SJCRH30 (cell line): ENCODE measurements at regions not wholly inside any gene's neighbourhood (a gene's known extent, or its start where the extent isn't known, plus 50 kb on each side); places are given as distances from the start of the nearest gene placed in this dataset.
A peak's percentile ranks its signal among the peaks of the same experiment; 100 is the strongest.
"Not testable (repeated sequence)": the region's sequence is repeated elsewhere in the genome, so short reads cannot be mapped to it uniquely, and the experiment has no call there.

Source experiments
- DNase-seq, 2 experiments: peaks; one replicate each; pipeline ENCODE4 v3.0.0-alpha.2; 2015 to 2020
- H3K27ac ChIP-seq: fragments of 250-450 bp; sonication (Bioruptor Pico); 2 replicates; pipeline ENCODE4 v1.5.1; 2020; ENCODE audit warnings: mild to moderate bottlenecking, moderate library complexity
- H3K27me3 ChIP-seq: fragments of 250-450 bp; sonication (Bioruptor Pico); 2 replicates; pipeline ENCODE4 v1.5.1; 2020; ENCODE audit warnings: mild to moderate bottlenecking, moderate library complexity
- H3K36me3 ChIP-seq: fragments of 250-450 bp; sonication (Bioruptor Pico); 2 replicates; pipeline ENCODE4 v1.5.1; 2020; ENCODE audit warnings: mild to moderate bottlenecking, moderate library complexity
- H3K4me1 ChIP-seq: fragments of 250-450 bp; sonication (Bioruptor Pico); 2 replicates; pipeline ENCODE4 v1.5.1; 2020; ENCODE audit warnings: mild to moderate bottlenecking, moderate library complexity
- H3K4me3 ChIP-seq: fragments of 250-450 bp; sonication (Bioruptor Pico); 2 replicates; pipeline ENCODE4 v1.5.1; 2020; ENCODE audit warnings: mild to moderate bottlenecking, moderate library complexity
- H3K9me3 ChIP-seq: fragments of 250-450 bp; sonication (Bioruptor Pico); replicated peaks from 2 replicates; pipeline ENCODE4 v1.5.1; 2020; ENCODE audit warnings: mild to moderate bottlenecking, moderate library complexity

DNA sequence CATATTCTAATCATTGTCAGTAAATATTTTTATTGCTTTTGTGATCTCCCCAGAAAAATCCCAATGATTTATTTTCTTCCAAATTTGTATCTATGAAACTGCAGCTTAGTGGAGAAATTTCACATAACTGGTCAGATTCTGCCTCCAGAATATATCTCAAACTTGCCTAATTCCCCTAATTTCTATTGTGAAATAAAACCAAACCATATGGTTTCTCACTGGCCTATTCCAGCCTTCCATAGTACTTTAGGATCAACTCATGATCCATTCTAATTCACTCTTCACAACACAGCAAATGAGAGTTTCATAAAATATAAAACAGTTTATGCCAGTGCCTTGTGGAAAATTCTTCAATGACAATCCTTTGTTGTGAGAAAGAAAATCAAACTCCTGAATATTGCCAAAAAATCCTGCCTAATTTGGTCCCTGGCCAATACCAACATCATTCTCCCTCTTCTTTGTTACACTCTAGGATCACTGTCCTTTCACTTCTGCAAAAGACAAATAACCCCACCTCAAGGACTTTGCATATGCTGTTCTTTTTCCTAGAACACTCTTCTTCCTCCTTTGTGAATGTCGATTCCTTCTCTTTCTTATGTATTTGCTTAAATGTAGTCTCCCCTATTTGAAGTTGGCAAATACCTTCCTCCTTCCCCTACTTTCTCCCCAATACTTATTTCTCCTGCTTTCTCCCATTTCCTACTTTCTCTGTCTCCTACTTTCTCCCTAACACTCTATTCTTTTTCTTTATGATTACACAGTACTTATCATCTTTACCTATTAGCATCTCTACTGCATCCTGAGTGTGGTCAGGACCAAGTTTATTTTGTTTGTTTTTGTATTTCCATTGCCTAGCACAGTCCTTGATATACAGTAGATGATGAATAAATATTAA lies 587.5 kb downstream of the RFPL4B start:
- no peaks in the 10 kb centered on the region for H3K27me3 ChIP-seq
- H3K27ac ChIP-seq, result no peak overlapping the region
- no peaks in the 10 kb centered on the region for H3K9me3 ChIP-seq
- H3K4me1 ChIP-seq, result peaks cover 20% of the 10 kb centered on the region
- DNase-seq, result no peak
- H3K4me3 ChIP-seq, result no peak overlapping the region
- no peaks in the 10 kb centered on the region for H3K36me3 ChIP-seq

DNA sequence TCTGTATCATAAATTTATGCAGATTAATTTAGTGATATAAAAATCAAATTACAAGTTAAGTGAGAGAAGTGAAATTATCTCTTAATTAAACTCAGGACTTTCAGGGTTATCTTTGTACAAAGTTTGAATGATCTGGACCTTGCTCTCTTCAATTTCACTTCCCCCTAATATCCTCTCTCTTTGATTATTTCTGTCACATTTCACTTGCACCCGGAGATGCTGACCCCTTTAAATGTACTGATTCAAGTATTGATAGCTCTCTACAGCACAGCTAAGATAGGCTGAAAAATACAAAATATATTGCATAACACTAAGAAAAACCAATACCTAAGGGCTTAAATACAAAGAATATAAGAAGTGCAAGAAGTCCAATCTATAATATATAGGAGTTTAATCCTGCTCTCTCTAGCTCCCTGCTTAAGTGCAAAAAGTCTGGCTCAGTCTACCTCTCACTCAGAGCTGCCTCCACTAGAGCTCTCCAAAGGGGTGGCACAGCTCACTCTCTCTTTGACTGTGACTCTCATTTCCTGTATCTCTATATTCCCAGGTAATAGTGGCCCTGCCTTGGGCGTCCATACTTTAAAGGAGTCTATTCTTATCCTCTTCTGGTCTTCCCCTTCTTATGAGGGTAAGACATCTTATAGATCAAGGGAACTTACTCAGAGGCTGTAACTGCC lies 588.4 kb downstream of the RFPL4B start:
- H3K4me1 ChIP-seq, result peaks cover 11% of the 10 kb centered on the region
- no peaks in the 10 kb centered on the region for H3K9me3 ChIP-seq
- no peaks in the 10 kb centered on the region for H3K27me3 ChIP-seq
- H3K4me3 ChIP-seq, result no peak overlapping the region
- no peak overlapping the region for H3K27ac ChIP-seq
- H3K36me3 ChIP-seq, result no peaks in the 10 kb centered on the region
- no peak for DNase-seq

DNA sequence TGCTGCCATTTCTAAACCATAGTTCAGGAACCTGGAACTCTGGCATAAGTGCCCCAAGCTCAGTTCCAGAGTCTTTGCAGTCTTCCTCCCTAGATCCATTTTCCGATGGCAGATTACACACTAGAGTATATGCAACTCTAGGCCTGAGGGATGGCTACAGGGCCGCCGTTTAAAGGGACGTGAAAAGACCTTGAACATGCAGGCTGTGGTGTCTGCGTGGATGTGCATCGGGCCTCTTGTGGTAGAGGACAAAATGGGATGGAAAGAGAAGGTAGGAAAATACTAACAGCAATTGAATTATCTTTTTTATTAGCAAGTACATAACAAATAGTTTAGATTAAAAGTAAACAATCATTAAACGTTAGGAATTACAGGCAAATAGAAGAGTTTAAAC lies 588.9 kb downstream of the RFPL4B start:
- no peaks in the 10 kb centered on the region for H3K9me3 ChIP-seq

DNA sequence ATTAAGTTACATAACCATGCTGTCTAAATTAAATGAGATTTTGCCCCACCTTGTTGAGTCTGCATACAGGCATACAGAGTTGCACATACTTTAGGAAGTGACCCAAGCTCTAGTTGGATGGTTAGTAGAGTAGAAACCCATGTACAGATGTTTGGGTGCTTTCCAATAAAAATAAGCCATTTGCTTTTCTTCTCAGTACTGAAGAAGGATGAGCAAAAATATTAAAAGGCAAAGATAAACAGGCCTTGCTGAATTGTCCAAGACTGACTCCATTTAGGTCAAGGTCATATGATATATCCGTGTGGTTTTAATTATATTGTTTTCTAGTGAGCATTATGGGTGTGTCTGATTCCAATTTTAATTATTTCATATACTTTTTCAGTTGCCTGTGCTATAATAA lies 589.4 kb downstream of the RFPL4B start:
- DNase-seq, result no peak
- H3K27ac ChIP-seq, result no peak overlapping the region

More for the DNA sequence above, 588.9 kb downstream of the RFPL4B start:
- Histone ChIP-seq H3K27ac (no peak overlapping the region), H3K36me3 (no peaks in the 10 kb centered on the region), H3K4me3 (no peak overlapping the region), H3K4me1 (peaks cover 11% of the 10 kb centered on the region; the same call in 1 of the 2 replicates), H3K27me3 (no peaks in the 10 kb centered on the region)
- DNase-seq, result no peak

DNA sequence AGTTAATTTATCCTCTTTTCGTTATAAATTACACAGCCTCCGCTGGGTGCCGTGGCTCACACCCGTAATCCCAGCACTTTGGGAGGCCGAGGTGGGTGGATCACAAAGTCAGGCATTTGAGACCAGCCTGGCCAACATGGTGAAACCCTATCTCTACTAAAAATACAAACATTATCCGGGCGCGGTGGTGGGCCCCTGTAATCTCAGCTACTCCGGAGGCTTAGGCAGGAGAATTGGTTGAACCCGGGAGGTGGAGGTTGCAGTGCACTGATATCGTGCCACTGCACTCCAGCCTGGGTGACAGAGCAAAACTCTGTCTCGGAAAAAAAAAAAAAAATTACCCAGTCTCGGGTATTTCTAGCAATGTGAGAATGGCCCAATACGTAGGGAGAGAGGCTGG lies 590.6 kb downstream of the RFPL4B start:
- not testable (repeated sequence) for H3K36me3 ChIP-seq, H3K27me3 ChIP-seq, H3K27ac ChIP-seq, H3K9me3 ChIP-seq, H3K4me1 ChIP-seq, H3K4me3 ChIP-seq, DNase-seq

More for the DNA sequence above, 589.4 kb downstream of the RFPL4B start:
- Histone ChIP-seq H3K9me3 (no peaks in the 10 kb centered on the region), H3K4me1 (peaks cover 9% of the 10 kb centered on the region; the same call in 1 of the 2 replicates), H3K36me3 (no peaks in the 10 kb centered on the region), H3K27me3 (no peaks in the 10 kb centered on the region), H3K4me3 (no peak overlapping the region)

DNA sequence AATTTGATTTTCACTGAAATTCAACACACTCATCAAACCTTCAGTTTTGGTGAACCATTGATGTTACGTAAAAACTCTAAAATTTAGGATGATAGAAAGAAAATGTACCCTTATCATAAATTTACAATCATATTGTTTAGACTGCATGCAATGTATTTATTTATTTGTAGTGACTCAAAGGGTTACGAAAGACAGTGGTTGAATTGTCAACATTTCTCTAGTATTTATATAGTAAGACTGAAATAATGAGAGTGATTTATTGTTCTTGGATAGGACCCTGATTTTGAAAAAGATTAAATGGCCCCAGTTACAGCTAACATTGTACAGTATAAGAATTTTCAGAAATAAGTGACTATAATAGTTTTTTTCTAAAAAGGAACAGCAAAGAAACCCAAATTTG lies 591.5 kb downstream of the RFPL4B start:
- Histone ChIP-seq H3K36me3 (no peaks in the 10 kb centered on the region), H3K4me1 (no peaks in the 10 kb centered on the region), H3K27ac (no peak overlapping the region), H3K27me3 (no peaks in the 10 kb centered on the region), H3K9me3 (no peaks in the 10 kb centered on the region), H3K4me3 (no peak overlapping the region)
- no peak for DNase-seq

DNA sequence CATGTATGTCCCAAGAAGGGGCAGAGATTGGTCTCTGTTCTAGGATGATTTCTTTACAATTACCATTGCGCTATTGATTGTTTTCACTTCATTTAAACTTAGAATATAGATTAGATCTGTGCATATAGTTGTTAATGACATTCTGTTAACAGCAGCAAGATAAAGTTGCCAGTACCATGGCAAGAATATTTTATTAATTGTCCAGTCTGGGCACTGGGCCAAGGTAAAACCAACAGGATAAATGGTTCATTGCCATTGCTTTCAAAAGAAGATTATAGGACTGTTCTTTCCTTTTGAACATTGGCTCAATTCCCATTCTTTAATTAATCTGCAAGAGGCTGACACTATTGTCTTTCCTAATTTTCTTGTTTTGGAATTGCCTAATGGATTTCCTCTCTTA lies 592.4 kb downstream of the RFPL4B start:
- Histone ChIP-seq H3K36me3 (no peaks in the 10 kb centered on the region), H3K4me3 (no peak overlapping the region), H3K27ac (no peak overlapping the region), H3K4me1 (no peaks in the 10 kb centered on the region), H3K9me3 (no peaks in the 10 kb centered on the region), H3K27me3 (no peaks in the 10 kb centered on the region)
- peak in 1 of 2 experiments; percentile 31 for DNase-seq

DNA sequence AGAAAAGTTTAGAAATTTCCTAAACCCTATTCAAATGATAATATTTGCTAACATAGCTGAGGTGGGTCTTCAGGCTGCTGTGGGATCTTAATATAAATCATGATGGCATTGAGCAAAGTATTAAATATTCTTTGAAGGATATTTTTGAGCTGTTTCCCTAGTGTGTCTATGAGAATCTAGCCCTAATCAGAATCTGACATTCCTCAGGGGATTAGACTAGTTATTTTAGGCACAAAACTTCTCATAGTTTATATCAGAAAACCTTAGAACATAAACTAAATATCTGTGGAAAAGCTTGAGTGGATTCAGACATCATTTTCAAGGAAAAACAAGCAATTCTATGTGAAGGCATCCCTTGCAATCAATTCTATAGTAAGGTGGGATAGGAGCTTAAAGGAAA lies 594.5 kb downstream of the RFPL4B start:
- no peaks in the 10 kb centered on the region for H3K36me3 ChIP-seq
- H3K4me3 ChIP-seq, result no peak overlapping the region
- H3K9me3 ChIP-seq, result no peaks in the 10 kb centered on the region
- no peak overlapping the region for H3K27ac ChIP-seq
- no peaks in the 10 kb centered on the region; the same call in 1 of the 2 replicates for H3K4me1 ChIP-seq
- no peak for DNase-seq
- H3K27me3 ChIP-seq, result no peaks in the 10 kb centered on the region

DNA sequence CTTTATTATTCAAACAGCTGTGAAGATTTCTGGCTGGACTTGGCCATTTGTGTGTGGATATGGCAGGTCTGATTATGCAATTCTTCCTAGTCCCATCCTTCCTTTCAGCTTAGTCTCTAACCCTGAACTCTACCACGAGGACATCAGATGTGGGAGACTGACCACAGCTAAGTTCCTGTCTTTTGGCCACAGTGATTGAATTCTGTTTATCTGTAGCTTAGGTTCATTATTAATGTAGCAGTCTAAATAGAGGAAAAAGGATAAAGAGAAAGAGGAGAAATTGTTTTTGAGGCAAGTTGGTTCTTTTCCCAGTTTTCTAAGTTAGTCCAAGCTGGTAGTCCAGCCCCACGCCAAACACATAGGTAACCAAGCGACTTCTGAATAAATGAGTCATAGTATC lies 598.9 kb downstream of the RFPL4B start:
- Histone ChIP-seq H3K4me1 (peaks cover 7% of the 10 kb centered on the region; the same call in 1 of the 2 replicates), H3K27ac (no peak overlapping the region), H3K4me3 (no peak overlapping the region), H3K36me3 (no peaks in the 10 kb centered on the region), H3K27me3 (no peaks in the 10 kb centered on the region), H3K9me3 (no peaks in the 10 kb centered on the region)
- peak in 1 of 2 experiments; percentile 31 for DNase-seq

DNA sequence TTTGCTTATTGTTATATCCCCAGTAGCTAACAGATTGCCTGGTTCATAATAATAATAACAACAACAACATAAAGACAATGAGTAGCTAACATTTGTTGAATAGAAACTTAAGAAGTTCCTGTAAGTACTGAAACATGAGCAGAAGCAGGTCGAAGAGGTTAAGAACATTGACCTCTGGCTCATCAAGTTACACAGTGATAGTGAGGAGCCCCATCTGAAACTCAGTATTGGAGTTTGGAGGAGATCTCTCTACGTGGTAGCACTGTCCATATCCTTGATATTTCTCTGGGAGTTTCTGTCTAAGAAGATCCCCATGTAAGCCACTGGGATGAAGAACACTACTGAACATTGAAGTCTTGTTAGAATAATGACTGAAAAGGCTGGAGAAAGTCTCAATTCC lies 600.4 kb downstream of the RFPL4B start:
- Histone ChIP-seq H3K27me3 (no peaks in the 10 kb centered on the region), H3K9me3 (no peaks in the 10 kb centered on the region), H3K36me3 (no peaks in the 10 kb centered on the region), H3K4me3 (no peak overlapping the region), H3K27ac (no peak overlapping the region), H3K4me1 (peaks cover 7% of the 10 kb centered on the region; the same call in 1 of the 2 replicates)
- DNase-seq, result no peak

DNA sequence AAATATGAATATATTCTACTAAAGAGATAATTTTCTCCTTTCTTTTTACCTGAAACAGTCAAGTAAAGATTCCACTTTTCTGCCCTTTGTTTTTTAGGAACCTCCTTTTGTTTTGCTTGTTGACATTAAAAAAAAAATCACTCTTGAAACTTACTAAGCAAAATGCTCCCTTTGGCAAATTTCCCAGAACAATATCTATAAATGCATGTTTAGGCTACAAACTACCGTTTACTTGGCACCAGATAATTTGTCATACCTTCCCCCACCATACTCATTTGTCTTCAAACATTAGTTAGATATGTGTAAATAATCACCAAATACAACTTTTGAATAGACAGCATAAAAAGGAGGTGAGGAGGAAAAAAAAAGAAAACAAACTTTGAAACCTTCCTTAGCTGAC lies 604.7 kb downstream of the RFPL4B start:
- Histone ChIP-seq H3K9me3 (0 out of 2 replicates have a peak, but pooled peaks cover 6% of the 10 kb centered on the region), H3K27me3 (no peaks in the 10 kb centered on the region), H3K36me3 (no peaks in the 10 kb centered on the region), H3K4me1 (peaks cover 10% of the 10 kb centered on the region), H3K27ac (no peak overlapping the region), H3K4me3 (no peak overlapping the region)
- no peak for DNase-seq

DNA sequence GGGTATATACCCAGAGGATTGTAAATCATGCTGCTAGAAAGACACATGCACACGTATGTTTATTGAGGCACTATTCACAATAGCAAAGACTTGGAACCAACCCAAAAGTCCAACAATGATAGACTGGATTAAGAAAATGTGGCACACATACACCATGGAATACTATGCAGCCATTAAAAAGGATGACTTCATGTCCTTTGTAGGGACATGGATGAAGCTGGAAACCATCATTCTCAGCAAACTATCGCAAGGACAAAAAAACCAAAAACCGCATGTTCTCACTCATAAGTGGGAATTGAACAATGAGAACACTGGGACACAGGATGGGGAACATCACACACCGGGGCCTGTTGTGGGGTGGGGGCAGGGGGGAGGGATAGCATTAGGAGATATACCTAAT lies 608.6 kb downstream of the RFPL4B start:
- not testable (repeated sequence) for DNase-seq, H3K27ac ChIP-seq

DNA sequence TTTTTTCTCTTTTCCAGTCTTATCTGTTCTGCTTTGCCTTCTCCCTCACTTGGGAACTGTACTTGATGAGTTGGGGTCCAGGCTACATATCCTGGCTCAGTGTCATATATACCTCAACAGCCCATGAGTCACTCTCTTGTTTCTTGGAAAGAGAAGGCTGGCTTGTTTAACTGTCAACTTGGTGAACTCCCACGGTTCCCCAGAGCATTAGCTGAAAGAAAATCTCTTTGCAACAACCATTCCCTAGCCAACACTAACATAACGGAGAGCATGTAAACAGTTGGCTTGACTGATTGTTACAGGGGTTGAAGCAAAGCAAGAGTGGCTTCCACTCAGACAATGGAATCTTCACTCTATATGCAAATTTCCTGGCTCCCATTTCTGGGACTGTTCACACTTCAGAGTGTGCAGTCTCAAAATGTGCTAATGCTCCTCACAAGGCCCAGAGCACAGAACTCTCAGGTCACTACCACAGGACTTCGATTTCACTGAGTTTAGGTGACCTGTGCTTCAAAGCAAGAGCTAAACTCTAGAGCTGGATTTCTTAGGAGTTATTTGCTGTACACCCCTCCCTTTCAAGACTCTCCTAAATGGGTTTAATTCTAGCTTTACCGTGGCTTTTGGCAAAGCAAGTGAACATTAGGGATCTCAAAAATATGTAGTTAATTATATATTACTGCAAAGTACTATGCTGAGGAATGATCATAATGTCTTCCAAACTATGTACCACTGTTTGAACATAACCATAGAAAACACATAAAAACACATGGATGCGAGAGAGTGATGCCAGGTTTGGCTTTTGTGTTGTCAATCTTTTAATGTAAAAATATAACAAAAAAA lies 609.8 kb downstream of the RFPL4B start:
- H3K9me3 ChIP-seq, result 0 out of 2 replicates have a peak, but pooled peaks cover 6% of the 10 kb centered on the region
- DNase-seq, result peak; percentile 17 to 57
- H3K27ac ChIP-seq, result no peak overlapping the region
- no peaks in the 10 kb centered on the region for H3K27me3 ChIP-seq
- H3K4me1 ChIP-seq, result peaks cover 12% of the 10 kb centered on the region
- no peaks in the 10 kb centered on the region for H3K36me3 ChIP-seq
- no peak overlapping the region for H3K4me3 ChIP-seq

More for the DNA sequence above, 608.6 kb downstream of the RFPL4B start:
- not testable (repeated sequence) for H3K9me3 ChIP-seq, H3K4me3 ChIP-seq, H3K27me3 ChIP-seq, H3K36me3 ChIP-seq
- peaks cover 12% of the 10 kb centered on the region for H3K4me1 ChIP-seq

DNA sequence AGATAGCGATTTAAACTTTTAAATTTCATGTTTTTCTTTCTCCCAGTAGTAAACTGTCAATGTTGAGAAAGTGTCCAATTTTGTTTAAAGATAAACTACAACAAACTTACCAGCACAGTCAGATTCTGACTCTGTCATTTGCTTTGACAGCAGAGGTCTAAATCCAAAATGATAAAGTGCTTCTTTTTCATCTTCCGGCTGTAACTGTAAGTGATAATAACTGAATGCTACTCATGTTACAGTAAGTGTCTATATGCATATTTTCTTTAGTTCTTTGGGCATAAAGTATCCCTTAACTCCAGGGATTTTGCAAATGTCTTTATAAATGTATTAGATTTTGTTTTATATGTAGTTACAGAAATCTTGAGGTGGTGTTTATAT lies 610.4 kb downstream of the RFPL4B start:
- H3K4me1 ChIP-seq, result peaks cover 12% of the 10 kb centered on the region
- no peak overlapping the region for H3K4me3 ChIP-seq
- no peaks in the 10 kb centered on the region for H3K36me3 ChIP-seq
- no peak overlapping the region for H3K27ac ChIP-seq
- no peaks in the 10 kb centered on the region for H3K27me3 ChIP-seq
- 0 out of 2 replicates have a peak, but pooled peaks cover 6% of the 10 kb centered on the region for H3K9me3 ChIP-seq
- no peak for DNase-seq

DNA sequence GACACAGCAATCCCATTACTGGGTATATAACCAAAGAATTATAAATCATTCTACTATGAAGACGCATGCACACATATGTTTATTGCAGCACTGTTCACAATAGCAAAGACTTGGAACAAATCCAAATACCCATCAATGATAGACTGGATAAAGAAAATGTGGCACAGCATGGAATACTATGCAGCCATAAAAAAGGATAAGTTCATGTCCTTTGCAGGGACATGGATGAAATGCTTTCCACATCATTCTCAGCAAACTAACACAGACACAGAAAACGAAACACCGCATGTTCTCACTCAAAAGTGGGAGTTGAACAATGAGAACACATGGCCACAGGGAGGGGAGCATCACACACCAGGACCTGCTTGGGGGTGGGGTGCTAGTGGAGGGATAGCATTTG lies 613.0 kb downstream of the RFPL4B start:
- peaks cover 12% of the 10 kb centered on the region for H3K4me1 ChIP-seq
- H3K4me3 ChIP-seq, DNase-seq, H3K27ac ChIP-seq, H3K36me3 ChIP-seq, H3K9me3 ChIP-seq, H3K27me3 ChIP-seq: not testable (repeated sequence)
